ENCODE measurements at regions not wholly inside any gene's neighbourhood (a gene's known extent, or its start where the extent isn't known, plus 50 kb on each side); places are given as distances from the start of the nearest gene placed in this dataset.

DNA sequence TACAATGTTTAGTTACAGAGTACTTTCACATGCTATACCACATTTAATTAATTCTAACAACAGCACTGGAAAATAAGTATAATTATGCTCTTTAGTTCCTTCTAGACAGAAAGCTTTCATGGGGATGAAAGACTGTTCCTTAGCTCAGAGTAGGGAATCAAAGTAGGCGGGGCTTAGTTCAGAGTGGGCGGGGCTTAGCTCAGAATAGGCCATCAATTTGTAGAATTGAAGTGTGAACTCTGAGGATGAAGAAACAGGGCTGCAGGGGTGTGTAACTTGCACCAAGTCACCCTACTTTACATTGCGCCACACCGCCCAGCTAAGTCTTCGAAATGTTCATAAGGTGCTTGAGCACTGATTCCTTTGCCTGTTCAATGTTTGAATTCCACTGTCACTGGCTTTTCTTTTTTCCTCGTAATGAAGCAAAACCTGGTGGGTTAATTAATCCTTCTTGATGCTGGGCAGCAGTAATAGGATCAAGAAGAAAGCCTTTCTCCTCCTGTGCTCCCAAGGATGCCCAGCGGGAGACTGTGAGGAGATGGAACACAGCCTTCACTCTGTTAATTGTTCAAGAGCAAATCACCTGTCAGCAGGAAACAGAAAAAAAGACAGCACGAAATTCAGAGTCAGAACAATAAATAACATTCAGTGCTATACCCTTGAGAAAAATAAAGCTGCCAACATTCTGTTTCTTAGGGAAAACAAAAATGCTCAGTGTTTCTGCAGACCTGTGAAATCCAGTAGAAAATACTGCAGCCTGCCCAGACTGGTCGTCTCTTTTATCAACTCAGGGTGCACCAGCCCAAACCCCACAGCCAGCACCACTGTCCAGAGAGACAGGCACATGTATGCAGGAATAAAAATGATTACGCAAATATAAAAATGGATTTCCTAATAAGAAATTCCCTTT is 66.5 kb upstream of the CAMK1G start:
- Histone ChIP-seq H3K9me3 (no peaks in the 10 kb centered on the region), H3K27me3 (replicated peaks; ENCODE audit: insufficient read depth) (no peaks in the 10 kb centered on the region), H3K27ac (no peak overlapping the region), H3K36me3 (no peaks in the 10 kb centered on the region), H3K4me3 (no peak overlapping the region), H3K4me1 (ENCODE audit: control insufficient read depth in 1 of 2, low read depth in 2 of 2) (no peaks in the 10 kb centered on the region)
- no peak for ATAC-seq (ENCODE audit: insufficient number of reproducible peaks, low FRiP score, low read depth)
- TF ChIP-seq, protein P1, sequence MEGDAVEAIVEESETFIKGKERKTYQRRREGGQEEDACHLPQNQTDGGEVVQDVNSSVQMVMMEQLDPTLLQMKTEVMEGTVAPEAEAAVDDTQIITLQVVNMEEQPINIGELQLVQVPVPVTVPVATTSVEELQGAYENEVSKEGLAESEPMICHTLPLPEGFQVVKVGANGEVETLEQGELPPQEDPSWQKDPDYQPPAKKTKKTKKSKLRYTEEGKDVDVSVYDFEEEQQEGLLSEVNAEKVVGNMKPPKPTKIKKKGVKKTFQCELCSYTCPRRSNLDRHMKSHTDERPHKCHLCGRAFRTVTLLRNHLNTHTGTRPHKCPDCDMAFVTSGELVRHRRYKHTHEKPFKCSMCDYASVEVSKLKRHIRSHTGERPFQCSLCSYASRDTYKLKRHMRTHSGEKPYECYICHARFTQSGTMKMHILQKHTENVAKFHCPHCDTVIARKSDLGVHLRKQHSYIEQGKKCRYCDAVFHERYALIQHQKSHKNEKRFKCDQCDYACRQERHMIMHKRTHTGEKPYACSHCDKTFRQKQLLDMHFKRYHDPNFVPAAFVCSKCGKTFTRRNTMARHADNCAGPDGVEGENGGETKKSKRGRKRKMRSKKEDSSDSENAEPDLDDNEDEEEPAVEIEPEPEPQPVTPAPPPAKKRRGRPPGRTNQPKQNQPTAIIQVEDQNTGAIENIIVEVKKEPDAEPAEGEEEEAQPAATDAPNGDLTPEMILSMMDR (IDR thresholded peaks at IDR 0.05), result no peak
- DNase-seq (ENCODE audit: low spot score), result no peak

GRCh38 chr1:209517681-209518050 is 65.8 kb upstream of the CAMK1G start:
- no peak for DNase-seq (ENCODE audit: low spot score)
- TF ChIP-seq, protein P1 (IDR thresholded peaks at IDR 0.05), result no peak
- Histone ChIP-seq H3K9me3 (no peaks in the 10 kb centered on the region), H3K4me3 (no peak overlapping the region), H3K36me3 (no peaks in the 10 kb centered on the region), H3K4me1 (ENCODE audit: control insufficient read depth in 1 of 2, low read depth in 2 of 2) (no peaks in the 10 kb centered on the region), H3K27me3 (replicated peaks; ENCODE audit: insufficient read depth) (no peaks in the 10 kb centered on the region), H3K27ac (no peak overlapping the region)
- ATAC-seq (ENCODE audit: insufficient number of reproducible peaks, low FRiP score, low read depth), result no peak

GRCh38 chr1:209519786-209520185 is 63.7 kb upstream of the CAMK1G start:
- DNase-seq (ENCODE audit: low spot score), result no peak
- TF ChIP-seq, protein P1 (IDR thresholded peaks at IDR 0.05), result no peak
- no peak for ATAC-seq (ENCODE audit: insufficient number of reproducible peaks, low FRiP score, low read depth)
- H3K9me3 ChIP-seq, result no peaks in the 10 kb centered on the region
- H3K4me3 ChIP-seq, result no peak overlapping the region
- H3K4me1 ChIP-seq (ENCODE audit: control insufficient read depth in 1 of 2, low read depth in 2 of 2), result no peaks in the 10 kb centered on the region
- no peak overlapping the region for H3K27ac ChIP-seq
- no peaks in the 10 kb centered on the region for H3K27me3 ChIP-seq (replicated peaks; ENCODE audit: insufficient read depth)
- H3K36me3 ChIP-seq, result no peaks in the 10 kb centered on the region

GRCh38 chr1:209522826-209523225 is 60.7 kb upstream of the CAMK1G start:
- Histone ChIP-seq H3K36me3 (no peaks in the 10 kb centered on the region), H3K9me3 (no peaks in the 10 kb centered on the region), H3K4me1 (ENCODE audit: control insufficient read depth in 1 of 2, low read depth in 2 of 2) (no peaks in the 10 kb centered on the region), H3K4me3 (no peak overlapping the region), H3K27ac (no peak overlapping the region), H3K27me3 (replicated peaks; ENCODE audit: insufficient read depth) (no peaks in the 10 kb centered on the region)
- DNase-seq (ENCODE audit: low spot score) (no peak), ATAC-seq (ENCODE audit: insufficient number of reproducible peaks, low FRiP score, low read depth) (no peak)
- TF ChIP-seq, protein P1 (IDR thresholded peaks at IDR 0.05), result no peak

- Histone ChIP-seq H3K9me3 (no peaks in the 10 kb centered on the region), H3K27ac (no peak overlapping the region), H3K27me3 (replicated peaks; ENCODE audit: insufficient read depth) (no peaks in the 10 kb centered on the region), H3K4me3 (no peak overlapping the region), H3K4me1 (ENCODE audit: control insufficient read depth in 1 of 2, low read depth in 2 of 2) (no peaks in the 10 kb centered on the region), H3K36me3 (no peaks in the 10 kb centered on the region)
- no peak for DNase-seq (ENCODE audit: low spot score)
- TF ChIP-seq, protein P1 (IDR thresholded peaks at IDR 0.05), result no peak
- no peak for ATAC-seq (ENCODE audit: insufficient number of reproducible peaks, low FRiP score, low read depth)
Observed at GRCh38 chr1:209526137-209526536, 57.4 kb upstream of the CAMK1G start.

Measured in thoracic aorta (tissue), 2 donors.